Fibroblast of villous mesenchyme (primary cell): ENCODE measurements at regions not wholly inside any gene's neighbourhood (a gene's known extent, or its start where the extent isn't known, plus 50 kb on each side); places are given as distances from the start of the nearest gene placed in this dataset.
"Not testable (repeated sequence)": the region's sequence is repeated elsewhere in the genome, so short reads cannot be mapped to it uniquely, and the experiment has no call there.

ENCODE experiments used
- DNase-seq: peaks from one replicate; pipeline ENCODE4 v3.0.0-alpha.2; 2010; ENCODE audit warnings: low read depth
- H3K4me3 ChIP-seq: 2 replicates; pipeline ENCODE4 v1.5.1; 2011; ENCODE audit warnings: low read depth, mild to moderate bottlenecking, low read length
- TF ChIP-seq, protein P1 (sequence below): IDR thresholded peaks from 2 replicates; pipeline ENCODE4 v1.5.1; 2012; ENCODE audit warnings: low read depth, mild to moderate bottlenecking, low read length; ENCODE audit not compliant: insufficient read depth

DNA sequence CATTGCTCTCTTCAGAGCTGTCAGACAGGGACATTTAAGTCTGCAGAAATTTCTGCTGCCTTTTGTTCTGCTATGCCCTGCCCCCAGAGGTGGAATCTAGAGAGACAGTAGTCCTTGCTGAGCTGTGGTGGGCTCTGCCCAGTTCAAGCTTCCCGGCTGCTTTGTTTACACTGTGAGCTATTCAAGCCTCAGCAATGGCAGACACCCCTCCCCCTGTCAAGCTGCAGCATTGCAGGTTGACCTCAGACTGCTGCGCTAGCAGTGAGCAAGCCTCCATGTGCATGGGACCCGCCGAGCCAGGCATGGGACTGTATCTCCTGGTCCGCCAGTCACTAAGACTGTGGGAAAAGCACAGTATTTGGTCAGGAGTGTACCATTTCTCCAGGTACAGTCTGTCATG lies 53.6 kb upstream of the MAPK10 start:
- not testable (repeated sequence) for H3K4me3 ChIP-seq, DNase-seq

DNA sequence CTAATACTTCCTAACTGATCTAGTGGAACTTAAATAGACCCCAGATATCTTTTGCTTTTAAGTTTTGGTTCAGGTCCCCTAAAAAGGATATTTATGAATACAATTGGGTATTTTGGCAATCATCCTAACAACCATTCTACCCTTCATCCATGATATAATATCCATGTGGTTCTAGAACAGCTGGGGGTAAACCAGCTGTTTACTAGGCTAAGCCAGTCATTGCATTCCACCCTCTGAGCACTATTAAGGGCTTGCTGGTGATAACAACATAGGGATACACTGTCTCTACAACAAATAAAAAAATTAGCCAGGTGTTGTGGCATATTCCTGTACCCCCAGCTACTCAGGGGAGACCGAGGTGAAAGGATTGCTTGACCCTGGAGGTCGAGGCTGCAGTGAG lies 54.8 kb upstream of the MAPK10 start:
- H3K4me3 ChIP-seq, result no peak overlapping the region

DNA sequence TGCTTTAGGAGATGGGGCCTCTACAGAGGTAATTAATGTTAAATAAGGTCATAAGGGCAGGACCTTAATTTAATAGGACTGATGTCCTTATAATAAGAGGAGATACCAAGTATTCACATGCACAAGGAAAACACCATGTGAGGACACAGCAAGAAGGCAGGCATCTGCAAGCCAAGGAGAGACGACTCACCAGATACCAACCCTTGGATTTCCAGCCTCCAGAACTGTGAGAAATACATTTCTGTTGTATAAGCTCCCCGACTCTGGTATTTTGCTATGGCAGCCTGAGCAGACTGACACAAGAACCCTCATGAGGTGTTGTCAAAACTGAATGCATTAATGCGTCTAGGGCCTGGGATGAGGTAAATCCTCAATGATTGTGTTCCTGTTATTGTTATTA lies 56.2 kb upstream of the MAPK10 start:
- DNase-seq, result no peak
- TF ChIP-seq, protein P1, sequence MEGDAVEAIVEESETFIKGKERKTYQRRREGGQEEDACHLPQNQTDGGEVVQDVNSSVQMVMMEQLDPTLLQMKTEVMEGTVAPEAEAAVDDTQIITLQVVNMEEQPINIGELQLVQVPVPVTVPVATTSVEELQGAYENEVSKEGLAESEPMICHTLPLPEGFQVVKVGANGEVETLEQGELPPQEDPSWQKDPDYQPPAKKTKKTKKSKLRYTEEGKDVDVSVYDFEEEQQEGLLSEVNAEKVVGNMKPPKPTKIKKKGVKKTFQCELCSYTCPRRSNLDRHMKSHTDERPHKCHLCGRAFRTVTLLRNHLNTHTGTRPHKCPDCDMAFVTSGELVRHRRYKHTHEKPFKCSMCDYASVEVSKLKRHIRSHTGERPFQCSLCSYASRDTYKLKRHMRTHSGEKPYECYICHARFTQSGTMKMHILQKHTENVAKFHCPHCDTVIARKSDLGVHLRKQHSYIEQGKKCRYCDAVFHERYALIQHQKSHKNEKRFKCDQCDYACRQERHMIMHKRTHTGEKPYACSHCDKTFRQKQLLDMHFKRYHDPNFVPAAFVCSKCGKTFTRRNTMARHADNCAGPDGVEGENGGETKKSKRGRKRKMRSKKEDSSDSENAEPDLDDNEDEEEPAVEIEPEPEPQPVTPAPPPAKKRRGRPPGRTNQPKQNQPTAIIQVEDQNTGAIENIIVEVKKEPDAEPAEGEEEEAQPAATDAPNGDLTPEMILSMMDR, result no peak
- H3K4me3 ChIP-seq, result no peak overlapping the region

More for the DNA sequence above, 54.8 kb upstream of the MAPK10 start:
- no peak for DNase-seq
- TF ChIP-seq, protein P1, result no peak

DNA sequence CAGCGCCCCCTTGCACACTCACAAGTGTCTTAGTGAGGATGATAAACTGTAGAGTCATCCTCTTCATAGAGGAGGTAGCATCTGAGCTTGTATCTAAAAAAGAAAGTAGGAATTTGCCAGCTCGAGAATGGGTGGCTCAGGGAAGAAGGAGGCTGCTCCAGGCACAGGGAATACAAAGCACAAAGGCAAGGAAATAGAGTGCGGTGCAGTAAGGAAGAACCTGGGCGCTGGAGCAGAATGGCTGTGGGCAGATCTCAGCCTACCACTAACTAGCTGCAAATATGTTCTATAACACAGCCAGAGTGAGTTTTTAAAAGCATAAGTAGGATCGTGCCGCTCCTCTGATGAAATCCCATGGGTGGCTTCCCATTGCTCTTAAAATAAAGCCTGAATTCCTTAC lies 61.6 kb upstream of the MAPK10 start:
- no peak overlapping the region for H3K4me3 ChIP-seq
- DNase-seq, result no peak
- TF ChIP-seq, protein P1, result no peak

DNA sequence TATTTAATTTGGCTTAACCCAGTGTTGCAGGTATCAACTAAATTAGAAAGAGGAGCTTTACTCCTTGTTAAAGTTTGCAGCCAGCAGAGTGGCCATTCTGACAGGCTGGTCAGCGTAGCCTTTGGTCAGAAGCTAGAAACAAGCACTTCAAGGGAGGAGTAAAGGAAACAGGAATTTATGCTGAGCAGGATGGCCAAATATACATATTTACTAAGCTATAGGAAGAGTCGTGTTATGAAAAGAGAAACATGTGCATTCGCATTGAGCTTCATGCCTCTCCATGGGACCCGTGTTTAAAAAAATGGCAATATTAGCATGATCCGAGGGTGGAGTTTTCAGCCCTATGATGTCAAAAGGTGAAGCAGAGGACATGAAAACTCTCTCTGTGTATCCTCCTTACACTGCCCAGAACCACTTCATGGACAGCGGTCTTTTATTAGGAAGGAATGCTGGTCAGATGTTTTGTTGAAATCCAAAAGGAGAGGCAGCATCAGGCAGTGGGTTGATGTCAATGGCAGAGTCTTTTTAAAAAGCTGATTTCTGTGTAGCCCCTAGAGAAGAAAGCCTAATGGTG lies 71.8 kb upstream of the MAPK10 start:
- TF ChIP-seq, protein P1, result no peak
- DNase-seq, result no peak
- H3K4me3 ChIP-seq, result no peak overlapping the region

DNA sequence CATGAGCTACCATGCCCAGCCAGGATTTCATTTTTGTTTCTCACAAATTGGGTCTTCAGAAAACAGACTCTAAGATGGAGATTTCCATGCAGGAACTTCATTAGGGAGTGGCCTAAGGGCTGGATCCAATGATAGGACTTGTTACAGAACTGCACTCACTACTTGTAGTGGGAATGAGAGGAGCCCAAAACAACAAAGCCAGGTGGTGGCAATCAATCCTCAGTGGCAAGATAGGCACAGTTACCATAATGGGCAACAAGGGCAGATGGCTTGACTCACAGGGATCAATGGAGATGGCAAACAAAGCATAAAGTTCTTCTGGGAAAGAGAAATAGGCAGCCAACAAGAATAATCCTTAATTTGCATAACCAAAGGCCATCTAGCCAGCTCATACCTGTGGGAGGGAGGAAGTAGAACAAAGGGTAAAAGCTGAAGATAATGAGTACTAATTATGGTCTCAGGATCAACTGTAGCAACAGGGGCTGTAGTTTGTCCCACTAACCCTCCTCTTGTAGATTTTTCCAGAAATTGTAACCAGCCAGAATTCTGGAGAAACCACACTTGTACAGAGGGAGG lies 72.8 kb upstream of the MAPK10 start:
- TF ChIP-seq, protein P1, result no peak
- no peak for DNase-seq
- no peak overlapping the region for H3K4me3 ChIP-seq

DNA sequence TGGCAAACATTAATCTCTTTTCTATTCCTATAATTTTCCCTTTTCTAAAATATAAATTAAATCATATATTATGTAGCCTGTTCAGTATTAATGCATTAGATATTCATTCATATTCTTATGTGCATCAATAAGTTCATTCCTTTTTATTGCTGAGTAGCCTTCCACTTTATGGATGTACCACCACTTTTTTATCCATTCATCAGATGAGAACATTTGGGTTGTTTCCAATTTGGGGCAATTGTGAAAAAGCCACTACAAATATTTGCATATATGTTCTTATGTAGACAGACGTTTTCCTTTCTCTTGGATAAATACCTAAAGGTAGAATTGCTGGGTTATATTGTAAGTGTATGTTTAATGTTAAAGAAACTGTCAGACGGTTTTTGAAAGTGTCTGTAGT lies 79.4 kb upstream of the MAPK10 start:
- no peak for DNase-seq
- TF ChIP-seq, protein P1, result no peak
- H3K4me3 ChIP-seq, result no peak overlapping the region
